ENCODE measurements at regions not wholly inside any gene's neighbourhood (a gene's known extent, or its start where the extent isn't known, plus 50 kb on each side); places are given as distances from the start of the nearest gene placed in this dataset.
A peak's percentile ranks its signal among the peaks of the same experiment; 100 is the strongest.

GRCh38 chr1:185500001-185500626 lies 183.1 kb upstream of the IVNS1ABP start:
- DNase-seq (ENCODE audit: low read depth), result peak; percentile 29

GRCh38 chr1:185498207-185498606 lies 181.2 kb upstream of the IVNS1ABP start:
- no peak for DNase-seq (ENCODE audit: low read depth)

DNA sequence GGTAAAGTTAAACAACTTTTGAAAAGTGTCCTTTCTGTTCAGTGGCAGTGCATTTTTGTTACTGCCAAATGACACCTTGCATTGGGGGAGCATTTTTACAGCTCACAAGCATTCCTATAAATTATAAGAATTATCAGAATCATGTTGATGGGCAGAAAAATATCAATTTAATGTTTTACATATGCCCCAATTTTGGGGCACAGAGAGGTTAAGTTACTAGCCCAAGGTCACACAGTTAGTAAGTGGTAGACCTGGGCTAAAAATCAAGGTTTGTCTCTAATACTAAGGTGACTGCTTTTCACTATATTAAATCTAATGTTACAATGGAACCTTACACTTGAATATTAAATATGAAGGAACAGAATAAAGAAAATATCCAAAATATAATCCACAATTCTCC lies 180.1 kb upstream of the IVNS1ABP start:
- DNase-seq (ENCODE audit: low read depth), result no peak

DNA sequence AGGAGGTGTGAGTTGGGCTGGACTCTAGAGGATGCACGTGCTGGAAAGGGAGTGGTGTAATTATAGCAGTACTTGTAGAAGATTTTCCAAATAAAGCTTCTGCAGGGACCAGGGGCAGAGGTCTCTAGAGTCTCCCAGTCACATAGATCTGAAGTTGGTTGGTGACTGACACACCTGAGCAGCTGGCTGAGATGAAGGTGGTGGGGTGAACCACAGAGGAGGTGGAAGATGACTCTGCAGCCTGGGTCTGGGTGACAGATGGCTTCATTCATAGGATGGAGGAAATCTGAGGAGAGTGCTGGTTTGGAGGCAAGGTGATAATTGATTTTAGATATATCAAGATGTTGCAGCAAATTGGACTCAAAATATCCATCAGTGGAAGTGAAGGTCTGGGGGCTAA lies 178.9 kb upstream of the IVNS1ABP start:
- no peak for DNase-seq (ENCODE audit: low read depth)

DNA sequence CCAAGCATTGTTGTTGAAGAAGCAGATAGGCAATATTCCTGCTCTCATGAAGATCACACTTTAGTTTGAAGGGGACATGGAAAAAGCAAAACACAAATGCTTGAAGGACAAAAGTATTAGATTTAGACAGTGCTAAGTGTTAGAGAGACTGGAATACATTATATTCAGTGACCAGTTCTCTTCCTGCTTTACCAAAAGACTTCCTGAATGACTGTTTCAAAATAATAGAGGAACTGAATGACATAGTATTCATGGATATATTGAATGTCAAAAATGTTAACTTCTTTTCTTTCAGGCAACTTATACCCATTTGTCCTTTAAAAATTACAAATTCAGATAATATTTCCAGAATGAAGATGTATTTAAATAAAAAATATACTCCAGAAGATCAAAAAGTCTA lies 178.0 kb upstream of the IVNS1ABP start:
- no peak for DNase-seq (ENCODE audit: low read depth)

DNA sequence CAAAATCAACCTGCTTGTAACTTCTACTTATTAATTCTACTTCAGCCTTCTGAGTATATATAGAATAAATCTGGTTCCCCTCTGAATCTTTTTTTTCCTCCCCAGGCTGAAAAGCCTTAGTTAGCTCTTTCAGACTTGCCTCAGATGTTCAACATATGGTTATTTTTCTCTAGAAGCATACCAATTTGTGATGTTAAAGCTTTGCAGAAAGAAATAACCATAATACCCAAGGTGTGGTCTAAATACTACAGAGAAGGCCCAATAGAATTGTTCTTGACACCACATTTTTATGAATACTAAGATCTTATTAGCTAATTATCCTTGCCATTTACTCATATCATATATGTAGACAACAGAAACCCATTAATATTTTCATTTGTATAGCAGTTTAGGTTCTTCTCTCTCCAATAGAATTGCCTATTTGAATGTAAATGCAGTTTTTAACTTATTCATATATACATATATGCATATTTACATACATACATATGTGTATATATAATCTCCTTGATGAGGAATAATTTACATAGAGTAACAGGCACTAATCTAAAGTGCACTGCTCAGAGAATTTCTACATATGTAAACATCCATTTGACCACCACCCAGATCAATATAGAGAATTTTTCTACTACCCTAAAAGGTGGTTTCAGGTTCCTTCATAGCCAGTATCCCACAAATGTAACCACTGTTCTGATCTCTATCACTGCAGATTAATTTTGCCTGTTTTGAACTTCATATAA lies 175.2 kb upstream of the IVNS1ABP start:
- no peak for DNase-seq (ENCODE audit: low read depth)

DNA sequence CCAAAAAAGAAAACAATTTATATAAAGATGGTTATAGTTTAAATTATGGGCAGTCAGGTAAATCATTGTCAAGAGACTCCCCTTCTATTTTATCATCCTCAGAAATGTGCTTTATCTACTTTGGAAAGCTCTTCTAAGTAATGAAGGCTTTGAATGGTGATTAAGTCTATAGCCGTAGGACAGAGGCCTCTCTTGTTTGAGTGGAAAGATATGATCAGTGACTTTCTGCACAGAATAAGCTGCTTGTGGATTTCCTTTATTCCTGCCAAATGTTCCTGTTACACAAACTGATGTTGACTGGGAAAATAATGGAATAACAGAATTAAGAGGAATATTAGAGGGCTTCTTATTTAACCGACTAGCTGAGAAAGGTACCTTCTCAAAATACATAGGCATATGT lies 174.6 kb upstream of the IVNS1ABP start:
- DNase-seq (ENCODE audit: low read depth), result no peak

GRCh38 chr1:185490924-185491323 lies 173.9 kb upstream of the IVNS1ABP start:
- DNase-seq (ENCODE audit: low read depth), result no peak

- DNase-seq (ENCODE audit: low read depth), result no peak
Measured at GRCh38 chr1:185489406-185489805, 172.4 kb upstream of the IVNS1ABP start.

DNA sequence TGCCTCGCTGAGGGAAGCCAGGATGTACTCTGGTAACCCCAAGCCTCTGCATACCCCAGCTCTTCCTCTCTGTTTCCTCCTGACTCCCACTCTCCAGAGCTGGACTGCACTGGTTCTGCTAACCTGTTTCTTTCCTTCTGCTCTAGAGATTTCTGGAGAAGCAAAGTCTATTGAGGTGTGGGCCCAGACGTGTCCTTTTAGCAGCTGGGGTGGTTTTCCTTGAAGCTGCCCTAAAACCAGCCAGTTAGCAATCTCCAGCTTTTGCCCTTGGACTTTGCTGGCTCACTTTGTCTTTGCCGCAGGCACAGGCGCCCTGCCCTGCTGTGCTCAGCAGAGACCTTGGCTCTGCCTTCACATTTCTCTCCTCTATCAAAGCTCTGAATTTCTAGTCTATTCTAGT lies 171.8 kb upstream of the IVNS1ABP start:
- DNase-seq (ENCODE audit: low read depth), result no peak

DNA sequence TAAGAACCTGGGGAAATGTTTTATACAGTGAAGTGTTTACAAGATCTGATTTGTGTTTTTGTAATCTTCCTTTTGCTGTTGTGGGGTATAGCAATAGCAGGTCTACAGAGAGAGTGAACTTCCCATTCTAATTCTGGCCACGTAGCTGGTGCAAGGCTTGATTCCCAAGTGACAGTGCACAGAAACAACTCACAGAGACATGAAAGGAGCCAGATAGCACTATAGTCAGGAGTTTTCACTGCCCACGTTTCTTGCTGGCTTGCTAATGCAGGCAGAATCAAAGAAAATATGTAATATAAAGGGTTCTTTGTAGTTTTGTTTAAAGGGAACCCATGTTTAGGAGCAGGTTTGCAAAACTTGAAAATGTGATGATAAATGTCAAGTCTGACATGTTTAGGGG lies 170.9 kb upstream of the IVNS1ABP start:
- no peak for DNase-seq (ENCODE audit: low read depth)

DNA sequence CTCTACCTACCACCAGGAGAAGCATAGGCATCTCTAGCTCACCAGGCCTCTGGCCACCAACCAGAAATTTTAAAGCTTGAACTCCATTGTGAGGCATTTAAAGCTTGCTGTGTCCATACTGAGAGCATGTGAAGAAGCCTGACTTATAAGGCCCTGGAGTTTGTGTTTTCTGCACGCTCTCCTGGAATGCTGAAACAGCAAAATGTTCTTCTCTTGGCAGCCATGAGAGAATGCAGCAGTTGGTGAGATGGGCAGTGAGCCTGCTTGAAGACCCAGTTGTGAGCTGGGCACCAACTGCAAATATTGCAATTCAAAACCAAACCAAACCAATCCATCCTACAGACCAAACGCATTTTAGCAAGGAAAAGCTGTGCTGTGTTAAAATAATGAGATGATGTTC lies 170.0 kb upstream of the IVNS1ABP start:
- DNase-seq (ENCODE audit: low read depth), result no peak

GRCh38 chr1:185486346-185486745 lies 169.3 kb upstream of the IVNS1ABP start:
- no peak for DNase-seq (ENCODE audit: low read depth)

- DNase-seq (ENCODE audit: low read depth), result peak; percentile 22
Measured at GRCh38 chr1:185483664-185484450, 166.8 kb upstream of the IVNS1ABP start.

- no peak for DNase-seq (ENCODE audit: low read depth)
Measured at GRCh38 chr1:185483217-185483616, 166.2 kb upstream of the IVNS1ABP start.

GRCh38 chr1:185480545-185480944 lies 163.5 kb upstream of the IVNS1ABP start:
- DNase-seq (ENCODE audit: low read depth), result no peak

- DNase-seq (ENCODE audit: low read depth), result no peak
Measured at GRCh38 chr1:185479796-185480195, 162.8 kb upstream of the IVNS1ABP start.

- DNase-seq (ENCODE audit: low read depth), result no peak
Measured at GRCh38 chr1:185478877-185479276, 161.8 kb upstream of the IVNS1ABP start.

DNA sequence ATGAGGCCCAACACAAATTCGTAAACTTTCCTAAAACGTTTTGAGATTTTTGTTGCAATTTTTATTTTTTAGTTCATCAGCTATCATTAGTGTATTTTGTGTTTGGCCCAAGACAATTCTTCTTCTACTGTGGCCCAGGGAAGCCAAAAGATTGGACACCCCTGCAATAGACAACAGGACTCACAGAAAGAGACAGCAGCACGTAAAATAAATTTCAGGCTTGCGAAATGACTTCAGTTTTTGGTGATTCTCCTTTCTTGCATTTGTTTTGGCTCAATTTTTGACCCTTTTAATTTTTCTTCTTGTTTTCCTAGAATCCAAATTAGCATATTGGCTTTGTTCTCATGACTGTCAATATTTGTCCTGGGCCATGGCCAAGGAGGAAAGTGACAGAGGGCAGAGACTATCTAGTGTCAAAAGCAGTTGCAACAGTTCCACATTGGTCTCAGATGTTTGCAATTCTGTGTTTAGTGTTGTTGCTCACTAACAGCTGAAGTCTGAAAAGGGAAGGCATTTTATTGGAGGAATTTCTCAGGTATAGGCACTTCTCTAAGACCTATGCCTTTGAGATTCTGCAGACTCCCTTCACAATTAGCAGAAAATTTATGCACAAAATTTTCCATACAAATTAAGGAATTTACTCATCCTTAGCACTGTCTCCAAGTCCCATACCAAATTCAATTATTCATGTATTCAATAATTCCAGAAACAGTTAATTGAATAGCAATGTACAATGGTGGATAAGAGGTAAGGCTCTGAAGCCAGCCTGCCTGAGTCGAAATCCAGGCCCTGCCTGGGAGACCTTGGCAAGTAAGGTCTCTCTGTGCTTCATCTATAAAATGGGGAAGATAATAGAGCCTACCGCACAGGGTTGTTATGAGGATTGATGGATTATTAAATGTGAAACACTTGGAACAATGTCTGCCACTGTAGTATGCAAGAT lies 160.9 kb upstream of the IVNS1ABP start:
- no peak for DNase-seq (ENCODE audit: low read depth)

- no peak for DNase-seq (ENCODE audit: low read depth)
Measured at GRCh38 chr1:185474440-185475149, 157.6 kb upstream of the IVNS1ABP start.

DNA sequence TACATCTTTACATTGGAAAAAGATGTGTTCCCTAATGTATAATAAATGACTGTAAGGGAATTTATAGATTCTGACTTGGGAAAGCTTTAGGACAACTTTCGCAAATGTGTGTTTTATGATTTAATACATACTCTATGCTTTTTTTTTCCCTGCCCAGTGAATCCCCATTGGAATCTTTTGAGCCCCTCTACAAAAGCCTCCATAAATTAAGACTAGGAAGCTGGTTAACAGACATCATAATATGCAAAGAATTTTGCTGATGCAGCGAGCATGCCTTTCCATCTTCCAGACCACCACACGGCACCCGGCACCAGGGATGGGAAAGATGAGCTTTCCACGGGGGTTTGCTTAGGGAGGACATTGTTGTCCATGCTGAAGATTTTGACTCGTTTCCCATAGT lies 156.1 kb upstream of the IVNS1ABP start:
- DNase-seq (ENCODE audit: low read depth), result no peak

All from HS-27A (cell line).